Anterior cingulate cortex (tissue), 58 donors: ENCODE measurements at regions not wholly inside any gene's neighbourhood (a gene's known extent, or its start where the extent isn't known, plus 50 kb on each side); places are given as distances from the start of the nearest gene placed in this dataset.
A peak's percentile ranks its signal among the peaks of the same experiment; 100 is the strongest.

ENCODE experiments used
- DNase-seq, 58 donors: peaks; one replicate each; lab custom pipeline; 2025; lab: John Stamatoyannopoulos, UW

DNA sequence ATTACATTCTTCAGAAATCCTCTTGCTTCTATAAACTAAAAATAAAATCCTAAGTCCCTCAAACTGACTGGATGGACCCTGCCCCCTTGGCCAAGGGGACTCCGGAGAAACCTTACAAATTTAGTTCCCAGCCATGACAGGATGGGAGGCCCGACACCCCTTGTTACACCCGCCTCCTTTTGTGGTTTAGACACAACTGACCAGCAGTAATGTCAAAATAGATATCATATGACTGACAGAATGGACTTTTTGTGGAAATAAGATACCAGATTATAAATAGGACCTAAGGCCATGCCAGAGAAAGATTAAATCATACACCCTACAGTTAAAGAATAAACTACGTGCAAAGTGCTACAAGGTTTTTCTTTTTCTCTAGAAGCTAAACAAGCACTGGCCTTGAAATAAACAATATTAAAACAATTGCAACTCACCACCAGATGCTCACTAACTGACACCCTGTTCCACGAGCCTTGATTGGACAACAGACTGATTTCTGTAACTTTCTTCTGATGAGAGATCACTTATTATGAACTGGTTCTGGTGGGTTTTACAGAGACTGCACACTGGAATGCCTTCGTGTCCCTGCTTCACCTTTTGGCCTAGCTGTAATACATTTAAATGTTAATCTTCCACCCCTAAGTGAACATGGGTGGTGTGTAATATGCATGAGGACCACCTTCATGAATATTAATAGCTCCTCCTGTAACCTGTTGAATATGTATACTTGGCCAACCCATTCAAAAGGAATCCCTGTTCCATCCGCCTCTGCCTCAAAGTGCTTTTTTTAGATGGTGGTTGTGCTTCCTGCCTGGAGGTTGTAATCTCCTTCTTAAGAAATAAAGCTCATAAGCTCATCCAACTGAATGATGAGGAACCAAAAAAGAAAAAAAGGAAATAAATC, 99.6 kb downstream of the ODF2L start:
- DNase-seq: no peak

DNA sequence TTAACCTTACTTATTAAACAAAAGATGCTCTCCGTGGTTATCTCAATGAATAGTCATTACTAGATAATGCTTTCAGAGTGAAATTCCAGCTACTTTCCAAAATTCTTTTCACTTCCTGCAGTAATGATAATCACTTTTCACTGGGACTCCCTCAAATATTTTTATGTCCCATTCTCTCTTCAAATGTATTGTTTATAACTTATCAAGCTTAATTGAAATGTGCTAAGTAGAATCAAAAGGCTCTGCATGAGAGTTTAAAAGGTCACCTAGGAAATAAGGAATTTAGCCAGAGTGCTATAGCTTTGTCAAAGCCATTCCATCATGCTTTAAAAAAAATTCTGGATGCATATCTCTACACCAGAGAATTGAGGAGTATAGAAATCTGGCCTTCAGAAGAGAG, 106.4 kb downstream of the ODF2L start:
- no peak for DNase-seq

DNA sequence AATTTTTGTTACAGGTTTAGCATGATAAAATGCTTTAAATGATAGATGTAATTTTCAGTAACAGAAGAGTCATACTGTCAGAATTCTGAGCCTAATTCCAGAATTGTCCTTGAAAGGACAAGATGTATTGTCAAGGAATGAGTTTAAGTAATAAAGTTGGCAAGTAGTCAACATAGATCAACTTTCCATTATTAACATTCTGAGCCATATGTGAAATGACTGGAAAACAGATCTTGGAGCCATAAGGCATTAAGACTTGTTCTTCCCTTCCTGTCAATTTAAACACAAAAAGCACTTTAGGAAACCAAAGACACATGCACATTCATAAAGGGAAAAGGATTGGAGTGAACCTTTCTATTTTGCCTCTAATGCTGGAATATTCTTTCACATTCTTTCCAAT, 107.0 kb downstream of the ODF2L start:
- DNase-seq: no peak

DNA sequence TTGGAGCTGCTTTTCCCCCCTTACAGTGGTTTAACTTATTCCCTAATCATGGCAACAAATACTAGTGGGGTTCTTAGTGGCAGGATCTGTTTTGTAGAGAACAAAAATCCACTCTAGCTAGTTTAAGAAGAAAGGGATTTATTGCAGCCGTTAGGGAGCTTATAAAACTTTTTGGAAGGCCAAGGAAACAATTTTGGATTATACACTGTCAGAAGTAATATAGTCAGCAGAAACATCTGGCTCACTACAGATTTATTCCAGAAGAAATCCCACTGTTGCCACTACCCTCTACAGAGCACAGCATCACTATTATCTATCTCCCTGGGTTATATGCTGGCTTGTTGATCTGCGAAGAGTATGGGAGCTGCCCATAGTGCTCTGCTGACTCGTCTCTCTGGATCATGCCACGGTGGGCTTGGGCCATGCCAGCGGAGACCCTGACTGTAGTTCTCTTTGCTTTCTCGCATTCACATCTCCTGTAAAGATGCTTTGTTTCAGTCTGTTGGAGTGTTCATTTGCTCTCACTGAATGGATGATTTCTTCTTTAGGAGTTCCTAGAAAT, 107.5 kb downstream of the ODF2L start:
- no peak for DNase-seq

DNA sequence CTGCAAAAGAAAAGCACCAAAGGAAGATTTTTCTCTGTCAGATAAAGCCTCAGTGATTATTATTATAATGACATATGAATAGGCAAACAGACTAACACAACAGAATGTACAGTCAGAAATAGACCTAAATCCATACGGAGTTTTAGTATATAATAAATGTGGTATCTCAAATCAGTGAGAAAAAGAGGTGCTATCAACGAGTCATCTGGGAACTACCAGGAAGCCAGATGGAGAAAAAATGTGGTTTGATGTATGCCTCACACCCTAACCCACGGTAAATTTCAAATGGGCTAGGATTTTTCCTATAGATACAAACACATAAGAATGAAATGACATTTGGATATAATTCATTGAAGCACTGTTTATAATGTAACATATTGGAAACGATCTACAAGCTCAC, 110.3 kb downstream of the ODF2L start:
- DNase-seq: peak in 2 of 58 donors; percentile 2 to 5

DNA sequence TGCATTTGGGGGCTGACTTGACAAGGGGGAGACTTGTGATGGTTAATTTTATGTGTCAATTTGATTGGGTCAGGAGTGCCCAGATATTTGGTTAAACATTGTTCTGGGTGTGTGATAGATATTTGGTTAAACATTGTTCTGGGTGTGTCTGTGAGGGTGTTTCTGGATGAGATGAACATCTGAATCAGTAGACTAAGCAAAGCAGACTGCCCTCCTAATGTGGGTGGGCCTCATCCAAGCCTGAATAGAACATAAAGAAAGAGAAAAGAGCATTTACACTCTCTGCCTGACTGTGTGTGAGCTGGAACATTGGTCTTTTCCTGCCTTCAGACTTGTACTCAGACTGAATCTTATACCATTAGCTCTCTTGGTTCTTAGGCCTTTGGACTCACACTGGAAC, 113.5 kb downstream of the ODF2L start:
- DNase-seq: no peak

DNA sequence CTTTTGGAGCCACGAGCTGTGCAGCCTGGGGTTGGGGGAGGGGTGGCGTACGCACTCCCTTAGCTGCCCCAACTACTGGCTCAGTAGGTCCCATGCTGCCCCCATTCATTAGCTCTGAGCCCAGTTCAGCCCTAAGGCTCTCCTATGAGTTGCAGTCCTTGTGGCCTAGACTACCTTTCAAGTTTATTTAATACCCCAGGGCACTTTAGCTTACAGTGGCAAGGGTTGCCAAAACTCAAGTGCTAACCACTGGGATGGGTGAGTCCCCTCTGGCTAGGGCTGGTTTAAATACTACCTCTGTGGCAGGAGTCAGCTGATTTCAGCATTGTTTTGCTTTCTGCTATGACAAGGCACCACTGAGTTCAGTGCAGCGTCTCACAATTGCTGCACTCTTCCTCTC, 118.2 kb downstream of the ODF2L start:
- peak in 1 of 58 donors; percentile 8 for DNase-seq

DNA sequence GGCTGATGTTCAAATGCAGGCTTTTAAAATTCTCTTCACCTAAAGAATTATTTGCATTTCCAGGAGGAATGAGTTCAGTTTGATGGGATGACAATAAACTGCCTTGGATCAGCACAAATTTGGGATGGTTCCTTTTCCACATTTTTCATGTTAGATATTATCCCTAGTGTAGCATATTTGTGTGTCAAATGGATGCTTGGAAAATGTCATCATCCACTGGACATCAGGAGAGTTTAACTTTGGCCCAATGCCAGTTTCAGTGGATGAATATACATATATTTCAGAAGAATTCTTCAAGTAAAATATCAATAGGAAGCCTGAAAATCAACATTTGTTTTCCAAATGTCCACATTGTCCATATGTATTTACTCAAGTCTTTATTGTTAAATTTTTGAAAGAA, 116.5 kb upstream of the COL24A1 start:
- DNase-seq: no peak

DNA sequence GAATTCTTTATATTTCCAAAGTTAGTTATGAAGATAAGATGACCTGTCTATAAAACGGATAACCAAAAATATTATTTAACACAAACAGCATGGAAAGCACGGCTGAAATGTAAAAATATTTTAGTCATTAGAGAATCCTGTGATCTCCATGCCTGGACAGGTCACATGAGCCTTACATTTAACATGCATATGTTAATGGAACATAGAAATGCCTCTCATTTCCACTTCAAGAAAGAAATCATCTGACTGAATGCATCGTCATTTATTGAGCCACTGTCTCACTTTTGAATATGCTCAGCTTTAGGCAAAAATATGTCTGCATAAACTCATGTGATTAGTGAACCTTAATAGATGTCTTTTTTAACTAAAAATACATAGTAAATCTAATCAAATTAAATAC, 115.5 kb upstream of the COL24A1 start:
- no peak for DNase-seq

DNA sequence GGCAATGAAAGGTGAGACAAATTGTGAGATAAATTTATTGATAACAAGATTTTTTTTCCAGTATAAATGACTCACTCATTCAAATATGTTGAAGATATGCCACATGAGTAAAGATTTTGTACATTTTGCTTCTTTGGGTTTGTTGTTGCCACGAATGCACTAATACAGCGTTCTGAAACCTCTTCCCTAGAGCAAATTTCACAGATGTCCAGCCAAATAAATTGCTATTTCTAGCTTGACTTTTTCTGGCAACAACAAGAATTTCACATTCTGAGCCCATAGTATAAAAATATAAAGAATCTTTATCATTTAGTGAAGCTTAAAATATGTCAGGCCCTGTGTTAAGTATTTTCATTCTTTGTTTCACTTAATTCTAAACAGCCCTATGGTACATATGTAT, 114.5 kb upstream of the COL24A1 start:
- no peak for DNase-seq

DNA sequence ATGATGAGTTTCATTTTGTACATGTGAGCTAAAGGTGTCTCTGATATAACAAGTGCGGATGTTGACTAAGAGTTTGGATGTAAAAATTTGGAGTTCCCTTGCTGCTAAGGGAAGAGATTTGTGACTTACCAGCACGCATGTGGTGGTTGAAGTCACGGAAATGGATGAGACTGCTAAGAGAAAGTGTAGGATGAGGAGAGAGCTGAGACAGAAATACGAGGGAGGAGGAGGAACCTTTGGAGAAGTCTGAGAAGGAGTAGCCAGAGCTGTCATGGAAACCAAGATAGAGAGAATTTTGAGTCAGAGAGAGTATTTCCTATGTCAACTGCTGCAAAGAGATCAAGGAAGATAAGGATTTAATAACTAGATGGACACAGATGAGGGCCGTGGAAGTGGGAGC, 106.5 kb upstream of the COL24A1 start:
- DNase-seq: peak in 5 of 58 donors; percentile 5 to 46 (median 22)

DNA sequence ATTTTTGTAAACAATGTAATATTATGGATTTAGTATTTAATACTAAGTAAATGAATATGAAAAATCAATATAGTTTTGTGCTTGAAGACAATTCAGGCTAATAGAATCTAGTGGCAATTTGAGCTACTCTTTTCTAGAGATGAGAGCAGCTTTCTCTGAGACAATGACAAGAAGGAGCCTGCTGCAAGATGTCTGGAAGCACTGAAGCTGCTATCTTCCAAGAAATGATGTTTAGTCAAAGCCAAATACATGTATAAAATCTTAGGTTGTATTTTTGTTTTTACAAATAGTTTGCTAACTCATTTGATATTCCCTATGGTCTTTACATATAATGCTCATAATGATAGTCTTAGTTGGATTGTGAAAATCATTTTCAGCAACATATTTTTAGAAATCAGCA, 103.9 kb upstream of the COL24A1 start:
- DNase-seq: no peak

DNA sequence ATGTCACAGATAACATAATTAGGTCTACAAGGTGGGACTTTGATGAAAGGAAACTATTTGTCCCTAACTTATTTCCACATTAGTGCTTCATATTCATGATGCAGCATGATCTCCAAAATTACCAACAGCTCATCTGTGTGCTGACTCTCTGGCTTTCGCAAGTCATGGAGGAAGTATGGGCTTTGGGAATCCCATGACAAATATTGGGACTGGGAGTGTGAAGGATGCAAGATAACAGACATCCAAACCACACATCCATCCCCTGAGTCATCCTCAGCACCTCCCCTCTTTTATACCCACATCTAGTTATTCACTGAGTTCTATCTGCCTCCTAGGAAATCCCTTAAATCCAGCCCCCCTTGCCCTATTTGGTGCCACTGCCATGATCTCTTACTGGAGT, 102.8 kb upstream of the COL24A1 start:
- no peak for DNase-seq

DNA sequence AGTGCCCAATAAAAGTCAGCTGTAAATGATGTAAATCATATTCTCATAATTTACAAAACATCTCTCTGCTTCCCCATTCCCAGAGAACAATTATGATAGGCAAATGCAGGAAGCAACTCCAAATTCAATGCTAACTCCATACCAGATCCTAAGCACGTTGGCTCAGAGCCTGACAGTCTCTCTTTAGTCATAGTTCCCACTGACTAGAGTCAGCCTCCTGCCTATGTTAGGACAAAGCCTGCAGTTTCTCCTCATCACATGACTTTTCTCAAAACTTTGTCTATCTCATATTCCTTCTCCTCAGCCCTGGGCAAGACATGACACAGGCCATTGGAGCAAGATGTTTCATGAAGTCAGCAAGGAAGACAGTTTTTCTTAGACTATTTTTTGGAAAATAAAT, 101.5 kb upstream of the COL24A1 start:
- DNase-seq: no peak

DNA sequence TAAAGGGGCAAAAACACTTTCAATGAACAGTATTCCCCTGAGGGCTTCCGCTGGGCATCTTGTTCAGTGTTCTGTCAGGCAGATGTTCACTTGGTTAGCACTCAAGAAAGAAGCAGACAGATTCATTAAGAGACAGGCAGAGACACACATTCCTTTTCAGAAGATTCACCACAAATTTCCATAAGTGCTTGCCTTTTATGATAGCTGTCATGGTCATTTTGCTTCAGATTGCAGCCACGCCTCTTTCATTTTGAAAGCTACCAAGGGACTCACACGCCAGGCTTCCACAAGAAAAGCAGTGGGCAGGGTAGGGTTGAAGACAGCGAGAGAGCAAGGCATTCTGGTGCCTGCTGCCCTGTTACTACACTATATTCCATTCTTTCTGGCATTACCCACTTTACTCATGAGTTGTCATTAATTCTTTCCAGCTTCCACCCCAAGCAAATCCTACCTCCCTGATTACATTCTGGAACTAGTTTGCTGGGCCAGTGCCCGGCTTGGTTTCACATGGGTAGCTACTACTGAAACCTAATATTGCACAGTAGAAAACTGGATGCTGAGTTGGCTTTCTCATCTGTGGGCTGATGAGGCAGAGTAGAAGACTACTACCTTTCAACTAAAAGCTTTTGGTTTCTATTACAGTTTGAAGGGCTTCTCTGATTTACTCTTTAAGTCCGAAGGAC, 91.2 kb upstream of the COL24A1 start:
- DNase-seq: no peak

DNA sequence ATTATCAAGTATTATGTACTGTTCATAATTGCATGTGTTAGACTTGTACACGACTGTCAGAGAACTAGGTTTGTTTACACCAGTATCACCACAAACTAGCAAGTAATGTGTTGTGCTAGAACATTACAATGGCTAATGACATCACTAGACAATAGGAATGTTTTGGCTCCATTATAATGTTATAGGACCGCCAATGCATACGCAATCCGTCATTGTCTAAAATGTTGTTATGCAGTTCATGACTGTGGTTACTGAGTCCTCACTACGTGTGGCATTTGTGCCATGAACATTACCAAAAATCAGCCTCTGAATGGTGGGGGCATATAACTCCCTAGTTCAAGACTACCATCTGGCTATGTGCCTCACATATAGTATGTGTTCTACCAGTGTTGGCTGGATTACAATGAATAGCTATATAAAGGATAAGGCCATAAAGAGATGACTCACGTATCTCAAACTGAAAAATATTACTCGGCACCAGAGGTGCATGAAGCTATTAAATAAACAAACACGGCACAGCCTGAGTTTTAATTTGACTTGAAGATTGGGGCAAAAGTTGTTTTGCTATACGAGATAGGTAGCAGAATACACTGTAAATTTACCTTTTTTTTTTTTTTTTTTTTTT, 89.1 kb upstream of the COL24A1 start:
- DNase-seq: no peak

DNA sequence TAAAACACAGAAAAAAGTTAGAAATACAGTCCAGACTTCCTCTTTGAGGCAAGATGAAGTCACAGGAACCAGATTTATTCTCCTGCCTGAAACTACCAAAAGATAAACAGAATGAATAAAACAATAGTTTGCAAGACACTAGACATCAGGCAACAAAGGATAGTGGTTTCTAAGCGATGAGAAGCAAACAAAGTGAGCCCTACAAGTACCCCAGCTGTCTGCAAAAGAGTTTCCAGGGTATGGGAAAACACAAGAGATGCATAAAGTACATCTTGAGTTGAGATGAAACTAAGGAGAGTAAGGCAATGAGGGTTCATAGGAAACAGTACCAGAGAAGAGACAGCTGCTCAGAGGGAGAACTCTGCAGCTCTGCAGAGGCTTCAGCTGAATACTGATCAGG, 83.3 kb upstream of the COL24A1 start:
- no peak for DNase-seq

DNA sequence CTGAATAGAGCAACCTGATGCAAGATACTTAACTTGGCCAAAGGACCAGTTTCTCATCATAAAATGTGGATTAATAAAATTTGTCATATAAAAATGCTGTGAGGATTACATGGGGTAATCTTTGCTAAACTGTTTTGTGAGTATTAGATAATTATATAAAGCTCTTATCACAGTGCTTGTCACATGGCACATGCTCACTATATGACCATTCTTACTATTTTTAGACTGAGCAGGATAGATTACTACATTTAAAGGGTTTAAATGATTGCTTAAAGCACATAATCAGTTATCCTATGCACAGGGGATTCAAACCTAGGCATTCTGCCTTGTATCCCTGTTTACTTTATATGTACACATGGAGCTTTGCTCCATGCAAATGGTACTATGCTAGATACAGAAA, 82.9 kb upstream of the COL24A1 start:
- no peak for DNase-seq

DNA sequence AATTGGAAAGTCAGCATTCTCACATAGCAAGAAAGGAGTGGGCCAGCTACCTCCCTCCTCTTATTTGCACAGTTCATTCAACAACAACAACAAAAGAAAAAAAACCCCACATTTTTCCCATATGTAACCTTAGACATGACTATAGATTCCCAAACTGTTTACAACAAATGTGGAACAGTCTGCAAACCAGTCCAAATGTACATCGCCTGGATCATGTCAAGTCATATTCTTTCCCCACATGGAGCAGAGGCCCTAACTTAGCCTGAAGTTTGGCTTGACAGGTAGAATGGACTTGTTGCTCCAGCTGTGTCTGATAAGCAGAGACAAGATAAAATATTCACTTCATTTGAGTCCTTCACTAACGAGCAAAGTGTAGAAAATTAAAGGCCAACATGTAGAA, 81.7 kb upstream of the COL24A1 start:
- DNase-seq: no peak

DNA sequence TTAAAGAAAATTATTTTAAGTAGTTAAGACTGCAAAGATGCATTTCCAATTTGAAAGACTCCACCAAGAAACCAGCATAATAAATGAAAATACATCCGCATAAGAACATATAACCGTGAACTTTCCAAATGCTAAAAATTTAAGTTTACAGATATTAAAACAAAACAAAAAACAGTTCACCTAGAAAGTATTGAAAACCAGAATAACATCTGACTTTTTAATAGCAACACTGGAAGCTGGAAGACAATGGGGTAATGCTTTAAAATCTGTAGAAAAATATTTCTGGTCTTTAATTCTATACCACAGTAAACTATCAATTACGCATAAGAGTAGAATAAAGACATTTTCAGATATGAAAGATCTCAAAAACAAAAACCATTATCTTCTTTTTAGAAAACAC, 79.3 kb upstream of the COL24A1 start:
- DNase-seq: no peak

DNA sequence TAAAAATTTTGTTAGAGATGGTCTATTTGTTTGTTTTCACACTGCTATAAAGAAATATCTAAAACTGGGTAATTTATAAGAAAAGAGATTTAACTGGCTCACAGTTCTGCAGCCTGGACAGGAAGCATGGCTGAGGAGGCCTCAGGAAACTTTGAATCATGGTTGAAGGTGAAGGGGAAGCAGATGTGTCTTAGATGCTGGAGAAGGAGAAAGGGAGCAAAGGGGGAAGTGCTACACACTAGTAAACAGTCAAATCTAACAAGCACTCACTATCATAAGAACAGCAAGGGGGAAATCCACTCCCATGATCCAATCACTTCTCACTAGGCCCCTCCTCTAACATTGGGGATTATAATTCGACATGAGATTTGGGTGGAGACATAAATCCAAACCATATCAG, 76.8 kb upstream of the COL24A1 start:
- no peak for DNase-seq
